ENCODE measurements at regions not wholly inside any gene's neighbourhood (a gene's known extent, or its start where the extent isn't known, plus 50 kb on each side); places are given as distances from the start of the nearest gene placed in this dataset.
"Not testable (repeated sequence)": the region's sequence is repeated elsewhere in the genome, so short reads cannot be mapped to it uniquely, and the experiment has no call there.

GRCh38 chr1:193916452-193916851 is 730.0 kb upstream of the B3GALT2 start:
- Mint-ChIP-seq H3K4me1 (no peaks in the 10 kb centered on the region), H3K36me3 (ENCODE audit: low read depth) (no peaks in the 10 kb centered on the region), H3K4me3 (no peak overlapping the region), H3K27me3 (no peaks in the 10 kb centered on the region), H3K27ac (no peak overlapping the region), H3K9me3 (peaks cover 5% of the 10 kb centered on the region)
- no peak for DNase-seq
- POLR2A ChIA-PET: no interaction called here
- CTCF ChIA-PET: no interaction called here

DNA sequence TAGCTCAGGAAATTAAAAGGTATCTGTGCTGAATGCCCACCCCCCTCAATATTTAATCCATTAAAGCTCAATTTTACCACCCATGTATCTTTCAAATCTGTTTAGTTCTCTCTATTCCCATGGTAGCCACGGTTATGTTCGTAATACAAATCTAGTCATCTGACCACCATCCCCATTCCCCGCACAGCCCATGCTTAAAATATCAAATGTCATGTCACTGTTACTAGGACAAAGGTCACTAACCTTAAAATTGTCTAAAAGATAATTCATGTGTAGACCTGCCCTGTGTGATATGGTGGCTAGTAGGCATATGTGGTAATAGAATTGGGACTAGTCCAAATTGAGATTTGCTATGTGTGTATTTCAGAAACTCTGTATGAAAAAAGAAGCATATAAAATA is 728.5 kb upstream of the B3GALT2 start:
- Mint-ChIP-seq H3K4me1 (no peaks in the 10 kb centered on the region), H3K36me3 (ENCODE audit: low read depth) (no peaks in the 10 kb centered on the region), H3K27me3 (no peaks in the 10 kb centered on the region), H3K9me3 (peaks cover 7% of the 10 kb centered on the region), H3K4me3 (no peak overlapping the region), H3K27ac (no peak overlapping the region)
- ChIA-PET POLR2A (no interaction called here), CTCF (no interaction called here)
- no peak for DNase-seq

- Mint-ChIP-seq H3K4me1 (no peaks in the 10 kb centered on the region), H3K27ac (no peak overlapping the region), H3K36me3 (ENCODE audit: low read depth) (no peaks in the 10 kb centered on the region), H3K9me3 (peaks cover 6% of the 10 kb centered on the region), H3K27me3 (no peaks in the 10 kb centered on the region), H3K4me3 (no peak overlapping the region)
- CTCF ChIA-PET: interaction anchor here (0.6 to 0.7 kb wide), 2 partner anchors 389 to 411 kb away, joined by 3 to 4 read pairs; no protein-coding TSS in a partner anchor
- DNase-seq: no peak
- POLR2A ChIA-PET: no interaction called here
These were observed 723.1 kb upstream of the B3GALT2 start for GRCh38 chr1:193909406-193910082.

DNA sequence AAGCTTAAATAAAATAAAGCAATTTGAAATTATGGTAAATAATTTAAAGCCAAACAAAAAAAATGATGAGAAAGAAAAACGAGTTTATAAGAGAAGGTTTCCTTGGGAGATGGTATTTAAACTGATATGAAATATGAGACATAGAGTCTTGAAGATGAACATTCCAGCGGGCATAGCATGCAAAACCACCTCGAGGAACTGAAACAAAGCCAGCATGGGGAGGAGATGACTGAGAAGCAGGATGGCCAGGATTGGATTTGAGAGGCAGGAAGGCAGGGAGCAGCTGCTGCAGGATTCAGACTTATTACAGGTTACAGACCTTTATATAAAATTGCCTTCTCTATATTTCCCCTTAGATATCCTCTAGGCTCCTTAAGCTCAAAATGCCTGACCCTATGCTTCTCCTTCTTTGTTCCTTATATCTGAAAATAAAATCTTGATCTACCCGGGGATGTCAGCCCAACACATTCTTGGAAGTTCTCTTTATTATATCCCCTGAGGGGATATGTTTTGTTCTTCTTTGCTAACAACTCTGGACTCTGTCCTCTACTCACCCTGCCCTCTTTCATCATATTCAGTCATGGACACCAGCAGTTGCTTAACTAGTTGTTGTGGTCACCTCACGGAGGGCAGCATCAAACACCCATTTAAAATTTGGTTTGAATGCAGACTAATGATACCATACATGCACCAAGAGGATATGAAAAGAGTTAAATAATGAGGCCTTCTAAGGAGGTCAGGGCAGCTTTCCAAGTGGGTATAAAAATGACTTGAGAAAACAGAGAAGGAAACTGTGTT is 719.1 kb upstream of the B3GALT2 start:
- Mint-ChIP-seq H3K27ac (no peak overlapping the region), H3K4me3 (no peak overlapping the region), H3K4me1 (no peaks in the 10 kb centered on the region), H3K9me3 (peaks cover 6% of the 10 kb centered on the region), H3K27me3 (no peaks in the 10 kb centered on the region), H3K36me3 (ENCODE audit: low read depth) (no peaks in the 10 kb centered on the region)
- no peak for DNase-seq
- CTCF ChIA-PET: no interaction called here
- POLR2A ChIA-PET: no interaction called here

- H3K27me3 Mint-ChIP-seq: no peaks in the 10 kb centered on the region
- CTCF ChIA-PET: interaction anchor here (0.6 kb wide), 1 partner anchor 115 kb away, joined by 6 read pairs; no protein-coding TSS in a partner anchor
- peaks cover 2% of the 10 kb centered on the region for H3K9me3 Mint-ChIP-seq
- H3K27ac Mint-ChIP-seq: no peak overlapping the region
- no peaks in the 10 kb centered on the region for H3K4me1 Mint-ChIP-seq
- POLR2A ChIA-PET: no interaction called here
- DNase-seq: no peak
- no peak overlapping the region for H3K4me3 Mint-ChIP-seq
- H3K36me3 Mint-ChIP-seq (ENCODE audit: low read depth): peaks cover 2% of the 10 kb centered on the region
These were observed 705.4 kb upstream of the B3GALT2 start for GRCh38 chr1:193891788-193892187.

DNA sequence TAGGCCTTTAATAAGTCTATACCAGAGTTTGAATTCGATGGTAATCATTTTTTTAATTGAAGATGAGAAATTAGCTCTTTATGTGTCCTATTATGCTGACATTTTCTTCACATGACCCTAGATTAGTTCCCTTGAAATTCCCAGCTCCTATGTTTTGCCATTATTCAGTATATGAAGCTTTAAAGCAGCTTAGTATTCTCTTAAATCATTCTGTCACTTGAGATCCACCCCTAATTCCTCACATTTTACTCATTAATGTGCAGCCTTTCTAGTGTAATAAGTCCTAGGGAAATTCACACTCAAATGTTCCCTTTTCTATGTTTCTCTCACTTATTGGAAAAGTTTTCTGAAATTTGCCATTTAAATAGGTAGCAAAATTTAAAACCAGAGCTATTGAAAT is 704.5 kb upstream of the B3GALT2 start:
- Mint-ChIP-seq H3K9me3 (peaks cover 2% of the 10 kb centered on the region), H3K27ac (no peak overlapping the region), H3K4me1 (no peaks in the 10 kb centered on the region), H3K36me3 (ENCODE audit: low read depth) (peaks cover 2% of the 10 kb centered on the region), H3K27me3 (no peaks in the 10 kb centered on the region), H3K4me3 (no peak overlapping the region)
- ChIA-PET CTCF (interaction anchor here (0.6 kb wide), 1 partner anchor 115 kb away, joined by 6 read pairs; no protein-coding TSS in a partner anchor), POLR2A (no interaction called here)
- DNase-seq: no peak

- Mint-ChIP-seq H3K36me3 (ENCODE audit: low read depth) (peaks cover 2% of the 10 kb centered on the region), H3K9me3 (peaks cover 7% of the 10 kb centered on the region), H3K27ac (no peak overlapping the region), H3K27me3 (no peaks in the 10 kb centered on the region), H3K4me3 (no peak overlapping the region), H3K4me1 (no peaks in the 10 kb centered on the region)
- CTCF ChIA-PET: interaction anchor here (1.0 kb wide), 1 partner anchor 13 kb away, joined by 3 read pairs; no protein-coding TSS in a partner anchor
- DNase-seq: no peak
- POLR2A ChIA-PET: no interaction called here
These were observed 698.6 kb upstream of the B3GALT2 start for GRCh38 chr1:193884848-193885558.

DNA sequence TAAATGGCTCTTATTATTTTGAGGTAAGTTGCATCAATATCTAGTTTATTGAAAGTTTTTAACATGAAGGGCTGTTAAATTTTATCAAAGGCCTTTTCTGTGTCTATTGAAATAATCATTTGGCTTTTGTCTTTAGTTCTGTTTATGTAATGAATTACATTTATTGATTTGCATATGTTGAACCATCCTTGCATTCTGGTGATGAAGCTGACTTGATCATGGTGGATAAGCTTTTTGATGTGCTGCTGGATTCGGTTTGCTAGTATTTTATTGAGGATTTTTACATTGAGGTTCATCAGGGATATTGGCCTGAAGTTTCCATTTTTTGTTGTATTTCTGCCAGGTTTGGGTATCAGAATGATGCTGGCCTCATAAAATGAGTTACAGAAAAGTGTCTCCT is 691.5 kb upstream of the B3GALT2 start:
- peaks cover 20% of the 10 kb centered on the region for H3K9me3 Mint-ChIP-seq
- DNase-seq; POLR2A ChIA-PET; H3K4me1 Mint-ChIP-seq; H3K27me3 Mint-ChIP-seq; H3K4me3 Mint-ChIP-seq; H3K27ac Mint-ChIP-seq; H3K36me3 Mint-ChIP-seq (ENCODE audit: low read depth); CTCF ChIA-PET: not testable (repeated sequence)

- POLR2A ChIA-PET: no interaction called here
- no peaks in the 10 kb centered on the region for H3K4me1 Mint-ChIP-seq
These were observed 682.0 kb upstream of the B3GALT2 start for GRCh38 chr1:193868425-193868824.

DNA sequence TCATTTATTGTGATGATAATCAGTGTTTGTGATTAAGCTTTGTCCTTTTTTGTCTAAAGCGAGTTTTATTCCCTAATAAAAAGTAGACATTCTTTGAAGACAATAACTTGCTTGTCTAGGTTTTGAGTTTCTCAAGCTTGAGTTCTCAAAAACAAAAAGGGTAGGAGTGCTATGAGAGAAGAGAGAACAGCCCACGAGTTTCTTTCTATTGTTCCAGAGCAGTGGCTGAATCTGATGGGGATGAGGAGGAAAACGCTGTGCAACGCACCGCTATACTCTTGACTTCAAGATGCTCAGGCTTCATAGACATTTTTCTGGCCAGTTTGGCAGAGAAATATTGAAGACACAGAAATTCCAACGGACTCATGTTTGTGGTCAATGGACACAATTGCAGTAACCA is 669.8 kb upstream of the B3GALT2 start:
- CTCF ChIA-PET: no interaction called here
- Mint-ChIP-seq H3K27me3 (no peaks in the 10 kb centered on the region), H3K4me3 (no peak overlapping the region), H3K27ac (no peak overlapping the region), H3K4me1 (no peaks in the 10 kb centered on the region), H3K9me3 (peaks cover 8% of the 10 kb centered on the region), H3K36me3 (ENCODE audit: low read depth) (no peaks in the 10 kb centered on the region)
- no peak for DNase-seq
- POLR2A ChIA-PET: no interaction called here

More at GRCh38 chr1:193868425-193868824, 682.0 kb upstream of the B3GALT2 start:
- no peaks in the 10 kb centered on the region for H3K36me3 Mint-ChIP-seq (ENCODE audit: low read depth)
- no peak overlapping the region for H3K27ac Mint-ChIP-seq
- H3K4me3 Mint-ChIP-seq: no peak overlapping the region
- no peaks in the 10 kb centered on the region for H3K9me3 Mint-ChIP-seq
- no peaks in the 10 kb centered on the region for H3K27me3 Mint-ChIP-seq
- CTCF ChIA-PET: no interaction called here
- no peak for DNase-seq

GRCh38 chr1:193850745-193851144 is 664.3 kb upstream of the B3GALT2 start:
- Mint-ChIP-seq H3K4me1 (no peaks in the 10 kb centered on the region), H3K36me3 (ENCODE audit: low read depth) (no peaks in the 10 kb centered on the region), H3K4me3 (no peak overlapping the region), H3K9me3 (peaks cover 10% of the 10 kb centered on the region), H3K27ac (no peak overlapping the region), H3K27me3 (no peaks in the 10 kb centered on the region)
- no peak for DNase-seq
- POLR2A ChIA-PET: no interaction called here
- CTCF ChIA-PET: no interaction called here

- no peak for DNase-seq
- no peaks in the 10 kb centered on the region for H3K4me1 Mint-ChIP-seq
- H3K27me3 Mint-ChIP-seq: no peaks in the 10 kb centered on the region
- no peak overlapping the region for H3K27ac Mint-ChIP-seq
- no peak overlapping the region for H3K4me3 Mint-ChIP-seq
- ChIA-PET CTCF (interaction anchor here (1.0 kb wide), 1 partner anchor 16 kb away, joined by 3 read pairs; no protein-coding TSS in a partner anchor), POLR2A (no interaction called here)
- no peaks in the 10 kb centered on the region for H3K36me3 Mint-ChIP-seq (ENCODE audit: low read depth)
- peaks cover 6% of the 10 kb centered on the region for H3K9me3 Mint-ChIP-seq
These were observed 660.6 kb upstream of the B3GALT2 start for GRCh38 chr1:193846876-193847604.

- Mint-ChIP-seq H3K9me3 (peaks cover 6% of the 10 kb centered on the region), H3K27ac (no peak overlapping the region), H3K27me3 (no peaks in the 10 kb centered on the region), H3K4me1 (no peaks in the 10 kb centered on the region), H3K36me3 (ENCODE audit: low read depth) (no peaks in the 10 kb centered on the region), H3K4me3 (no peak overlapping the region)
- DNase-seq: no peak
- CTCF ChIA-PET: no interaction called here
- POLR2A ChIA-PET: no interaction called here
These were observed 660.0 kb upstream of the B3GALT2 start for GRCh38 chr1:193846411-193846810.
